ENCODE measurements at regions not wholly inside any gene's neighbourhood (a gene's known extent, or its start where the extent isn't known, plus 50 kb on each side); places are given as distances from the start of the nearest gene placed in this dataset.

DNA sequence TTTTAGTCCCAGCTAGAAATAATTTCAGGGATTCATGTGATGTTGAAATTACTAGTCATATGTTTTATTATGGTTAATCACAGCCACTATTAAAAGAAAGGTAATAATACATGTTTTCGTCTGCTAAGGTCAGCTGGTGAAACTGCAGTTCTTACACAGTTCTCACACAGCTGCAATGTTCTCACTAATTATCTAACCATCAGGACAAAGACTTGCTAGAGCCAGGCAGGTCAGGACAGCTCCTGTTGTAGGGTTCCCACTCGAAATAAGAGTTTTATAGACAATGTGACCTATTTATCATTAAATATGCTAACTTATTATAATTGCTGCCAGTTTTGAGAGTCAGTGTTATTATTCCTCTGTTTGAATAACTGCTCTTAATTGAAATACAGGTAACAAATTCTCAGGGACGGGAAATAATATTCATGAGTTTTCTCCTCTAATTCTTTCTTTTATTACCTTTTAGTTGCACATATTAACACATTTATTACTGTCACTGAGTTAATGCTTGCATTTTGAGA lies 97.9 kb downstream of the GJA1 start:
- TF ChIP-seq, protein P1, sequence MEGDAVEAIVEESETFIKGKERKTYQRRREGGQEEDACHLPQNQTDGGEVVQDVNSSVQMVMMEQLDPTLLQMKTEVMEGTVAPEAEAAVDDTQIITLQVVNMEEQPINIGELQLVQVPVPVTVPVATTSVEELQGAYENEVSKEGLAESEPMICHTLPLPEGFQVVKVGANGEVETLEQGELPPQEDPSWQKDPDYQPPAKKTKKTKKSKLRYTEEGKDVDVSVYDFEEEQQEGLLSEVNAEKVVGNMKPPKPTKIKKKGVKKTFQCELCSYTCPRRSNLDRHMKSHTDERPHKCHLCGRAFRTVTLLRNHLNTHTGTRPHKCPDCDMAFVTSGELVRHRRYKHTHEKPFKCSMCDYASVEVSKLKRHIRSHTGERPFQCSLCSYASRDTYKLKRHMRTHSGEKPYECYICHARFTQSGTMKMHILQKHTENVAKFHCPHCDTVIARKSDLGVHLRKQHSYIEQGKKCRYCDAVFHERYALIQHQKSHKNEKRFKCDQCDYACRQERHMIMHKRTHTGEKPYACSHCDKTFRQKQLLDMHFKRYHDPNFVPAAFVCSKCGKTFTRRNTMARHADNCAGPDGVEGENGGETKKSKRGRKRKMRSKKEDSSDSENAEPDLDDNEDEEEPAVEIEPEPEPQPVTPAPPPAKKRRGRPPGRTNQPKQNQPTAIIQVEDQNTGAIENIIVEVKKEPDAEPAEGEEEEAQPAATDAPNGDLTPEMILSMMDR (IDR thresholded peaks at IDR 0.05) = no peak
- TF ChIP-seq POLR2A (IDR thresholded peaks at IDR 0.05) = no peak

All from stomach (tissue), 4 donors.